ENCODE measurements at regions not wholly inside any gene's neighbourhood (a gene's known extent, or its start where the extent isn't known, plus 50 kb on each side); places are given as distances from the start of the nearest gene placed in this dataset.

DNA sequence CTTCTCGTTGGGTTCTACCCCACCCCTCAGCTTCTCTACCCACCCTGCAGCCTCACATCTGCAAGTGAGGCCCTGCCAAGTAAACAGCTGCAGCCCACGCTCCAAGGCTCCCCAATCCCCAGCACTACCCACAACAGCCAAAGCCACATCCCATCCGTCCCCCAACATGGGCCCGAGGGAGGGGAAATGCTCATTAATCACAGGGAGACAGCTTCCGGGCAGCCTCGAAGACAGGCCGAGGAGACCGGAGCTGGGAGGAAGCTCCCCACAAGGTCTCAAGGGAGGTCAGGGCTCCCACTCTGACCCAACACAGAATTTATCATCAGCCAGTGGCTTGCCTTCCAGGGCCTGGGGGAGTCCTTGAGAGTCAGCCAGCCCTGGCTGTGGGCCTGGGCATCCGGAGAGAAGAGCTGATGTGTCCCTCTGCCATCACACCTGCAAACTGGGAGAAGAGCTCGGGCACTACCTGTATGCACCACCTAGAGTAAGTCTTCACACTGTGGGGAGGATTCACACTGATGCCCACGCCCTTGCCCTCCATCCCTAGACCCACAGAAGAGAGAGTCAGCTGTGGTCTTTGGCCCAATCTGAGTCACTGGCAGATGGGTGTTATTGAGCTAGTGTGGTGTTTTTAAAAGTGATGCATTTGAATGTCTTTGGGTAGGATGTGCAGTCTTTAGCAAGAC lies 115.5 kb upstream of the ZMIZ1 start:
- Mint-ChIP-seq H3K27ac (ENCODE audit: unreplicated experiment) (no peak overlapping the region), H3K4me3 (ENCODE audit: unreplicated experiment) (no peak overlapping the region), H3K27me3 (ENCODE audit: unreplicated experiment) (peaks cover 13% of the 10 kb centered on the region), H3K36me3 (ENCODE audit: low read depth, unreplicated experiment) (no peaks in the 10 kb centered on the region), H3K9me3 (ENCODE audit: unreplicated experiment) (no peaks in the 10 kb centered on the region), H3K4me1 (ENCODE audit: unreplicated experiment) (no peaks in the 10 kb centered on the region)
- TF ChIP-seq, protein P1, sequence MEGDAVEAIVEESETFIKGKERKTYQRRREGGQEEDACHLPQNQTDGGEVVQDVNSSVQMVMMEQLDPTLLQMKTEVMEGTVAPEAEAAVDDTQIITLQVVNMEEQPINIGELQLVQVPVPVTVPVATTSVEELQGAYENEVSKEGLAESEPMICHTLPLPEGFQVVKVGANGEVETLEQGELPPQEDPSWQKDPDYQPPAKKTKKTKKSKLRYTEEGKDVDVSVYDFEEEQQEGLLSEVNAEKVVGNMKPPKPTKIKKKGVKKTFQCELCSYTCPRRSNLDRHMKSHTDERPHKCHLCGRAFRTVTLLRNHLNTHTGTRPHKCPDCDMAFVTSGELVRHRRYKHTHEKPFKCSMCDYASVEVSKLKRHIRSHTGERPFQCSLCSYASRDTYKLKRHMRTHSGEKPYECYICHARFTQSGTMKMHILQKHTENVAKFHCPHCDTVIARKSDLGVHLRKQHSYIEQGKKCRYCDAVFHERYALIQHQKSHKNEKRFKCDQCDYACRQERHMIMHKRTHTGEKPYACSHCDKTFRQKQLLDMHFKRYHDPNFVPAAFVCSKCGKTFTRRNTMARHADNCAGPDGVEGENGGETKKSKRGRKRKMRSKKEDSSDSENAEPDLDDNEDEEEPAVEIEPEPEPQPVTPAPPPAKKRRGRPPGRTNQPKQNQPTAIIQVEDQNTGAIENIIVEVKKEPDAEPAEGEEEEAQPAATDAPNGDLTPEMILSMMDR (IDR thresholded peaks at IDR 0.05; ENCODE audit: unreplicated experiment), result no peak
- DNase-seq (ENCODE audit: low spot score), result no peak

DNA sequence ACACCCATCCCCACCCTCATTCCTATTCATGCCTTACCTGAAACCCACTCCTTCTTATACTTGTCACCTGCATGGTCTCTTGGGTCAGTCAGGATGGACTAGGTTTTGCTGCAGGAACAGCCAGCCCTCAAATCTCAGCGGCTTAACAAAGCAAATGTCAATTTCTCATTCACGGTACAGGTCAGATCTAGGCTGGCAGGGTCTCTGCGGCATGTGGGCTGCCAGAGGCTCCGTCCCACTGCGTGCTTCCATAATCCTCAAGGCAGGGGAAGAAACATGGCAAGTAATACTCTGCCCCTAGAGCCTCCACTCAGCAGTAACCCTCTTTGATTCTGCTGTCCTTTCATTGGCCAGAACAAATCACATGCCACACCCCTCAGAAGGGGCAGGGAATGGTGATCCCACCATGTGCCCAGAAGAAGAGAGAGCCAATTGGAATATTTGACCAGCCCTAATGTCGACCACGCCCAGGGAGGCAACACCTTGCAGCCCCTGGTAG lies 114.9 kb upstream of the ZMIZ1 start:
- TF ChIP-seq, protein P1 (IDR thresholded peaks at IDR 0.05; ENCODE audit: unreplicated experiment), result no peak
- Mint-ChIP-seq H3K4me3 (ENCODE audit: unreplicated experiment) (no peak overlapping the region), H3K27me3 (ENCODE audit: unreplicated experiment) (peaks cover 13% of the 10 kb centered on the region), H3K36me3 (ENCODE audit: low read depth, unreplicated experiment) (no peaks in the 10 kb centered on the region), H3K4me1 (ENCODE audit: unreplicated experiment) (peaks cover 3% of the 10 kb centered on the region), H3K27ac (ENCODE audit: unreplicated experiment) (peak overlapping the region; percentile 3), H3K9me3 (ENCODE audit: unreplicated experiment) (no peaks in the 10 kb centered on the region)
- DNase-seq (ENCODE audit: low spot score), result no peak

DNA sequence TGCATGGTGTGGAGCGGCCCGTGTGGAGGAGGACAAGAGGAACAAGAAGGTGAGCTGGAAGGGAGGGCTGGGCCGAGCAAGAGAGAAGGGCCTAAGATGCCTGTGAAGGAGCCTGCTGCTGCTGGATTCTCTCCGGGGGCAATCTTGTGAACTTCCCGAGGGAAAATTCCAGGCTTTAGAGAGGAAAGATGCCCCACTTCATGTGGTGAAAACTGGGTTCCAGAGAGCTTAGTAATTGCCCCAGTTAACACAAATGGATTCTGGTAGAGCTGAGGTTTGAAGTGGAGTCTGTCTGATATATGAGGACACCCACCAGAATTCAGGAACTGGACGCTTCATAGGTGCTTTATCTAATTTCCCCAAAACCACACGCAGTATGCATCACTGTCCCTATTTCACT lies 114.1 kb upstream of the ZMIZ1 start:
- H3K4me3 Mint-ChIP-seq (ENCODE audit: unreplicated experiment), result no peak overlapping the region
- H3K27me3 Mint-ChIP-seq (ENCODE audit: unreplicated experiment), result peaks cover 15% of the 10 kb centered on the region
- no peak for DNase-seq (ENCODE audit: low spot score)
- TF ChIP-seq, protein P1 (IDR thresholded peaks at IDR 0.05; ENCODE audit: unreplicated experiment), result no peak
- peaks cover 3% of the 10 kb centered on the region for H3K4me1 Mint-ChIP-seq (ENCODE audit: unreplicated experiment)
- no peaks in the 10 kb centered on the region for H3K36me3 Mint-ChIP-seq (ENCODE audit: low read depth, unreplicated experiment)
- peak overlapping the region; percentile 9 for H3K27ac Mint-ChIP-seq (ENCODE audit: unreplicated experiment)
- H3K9me3 Mint-ChIP-seq (ENCODE audit: unreplicated experiment), result no peaks in the 10 kb centered on the region

DNA sequence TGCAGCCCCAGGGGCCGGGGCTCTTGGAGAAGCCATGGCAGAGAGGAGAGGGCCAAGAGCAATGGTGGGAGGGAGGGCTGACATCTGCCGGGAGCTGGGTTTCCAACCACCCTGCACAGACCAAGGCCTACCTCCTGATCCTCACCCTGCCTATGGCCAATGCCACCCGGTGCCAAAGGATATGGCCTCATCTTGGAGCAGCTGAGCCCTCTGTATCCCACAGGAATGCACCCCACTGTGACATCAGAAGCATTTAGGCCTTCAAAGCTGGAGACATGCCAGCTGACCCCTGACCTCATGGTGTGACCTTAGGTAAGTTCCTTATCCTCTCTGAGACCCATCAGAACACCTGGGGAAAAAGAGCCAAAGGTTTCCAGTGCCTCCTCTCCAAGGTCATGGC lies 113.6 kb upstream of the ZMIZ1 start:
- Mint-ChIP-seq H3K36me3 (ENCODE audit: low read depth, unreplicated experiment) (no peaks in the 10 kb centered on the region), H3K27me3 (ENCODE audit: unreplicated experiment) (peaks cover 15% of the 10 kb centered on the region), H3K27ac (ENCODE audit: unreplicated experiment) (no peak overlapping the region), H3K4me3 (ENCODE audit: unreplicated experiment) (no peak overlapping the region), H3K4me1 (ENCODE audit: unreplicated experiment) (peaks cover 3% of the 10 kb centered on the region), H3K9me3 (ENCODE audit: unreplicated experiment) (no peaks in the 10 kb centered on the region)
- no peak for DNase-seq (ENCODE audit: low spot score)
- TF ChIP-seq, protein P1 (IDR thresholded peaks at IDR 0.05; ENCODE audit: unreplicated experiment), result no peak

DNA sequence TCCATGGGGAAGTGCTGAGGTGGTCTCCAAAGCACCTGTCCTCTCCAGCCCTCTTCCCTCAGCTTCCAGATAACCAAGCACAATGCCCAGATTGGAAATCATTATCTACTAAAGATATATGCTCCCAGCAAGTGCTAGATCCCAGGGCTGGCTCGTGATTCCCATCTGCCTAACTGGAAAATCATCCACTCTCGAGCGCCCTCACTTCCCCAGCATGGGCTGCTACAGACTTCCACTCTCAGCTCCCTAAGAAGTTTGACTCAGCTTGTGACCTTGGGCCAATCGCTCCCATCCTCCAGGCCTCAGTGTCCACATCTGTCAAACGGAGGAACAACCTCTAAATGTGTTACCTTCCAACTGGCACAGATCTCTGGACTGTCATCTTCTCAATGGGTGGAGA lies 112.4 kb upstream of the ZMIZ1 start:
- no peaks in the 10 kb centered on the region for H3K9me3 Mint-ChIP-seq (ENCODE audit: unreplicated experiment)
- no peak overlapping the region for H3K27ac Mint-ChIP-seq (ENCODE audit: unreplicated experiment)
- H3K4me3 Mint-ChIP-seq (ENCODE audit: unreplicated experiment), result no peak overlapping the region
- TF ChIP-seq, protein P1 (IDR thresholded peaks at IDR 0.05; ENCODE audit: unreplicated experiment), result no peak
- peaks cover 13% of the 10 kb centered on the region for H3K4me1 Mint-ChIP-seq (ENCODE audit: unreplicated experiment)
- no peak for DNase-seq (ENCODE audit: low spot score)
- H3K36me3 Mint-ChIP-seq (ENCODE audit: low read depth, unreplicated experiment), result no peaks in the 10 kb centered on the region
- H3K27me3 Mint-ChIP-seq (ENCODE audit: unreplicated experiment), result peaks cover 13% of the 10 kb centered on the region
